Kidney epithelial cell (primary cell): ENCODE measurements at regions not wholly inside any gene's neighbourhood (a gene's known extent, or its start where the extent isn't known, plus 50 kb on each side); places are given as distances from the start of the nearest gene placed in this dataset.

ENCODE experiments used
- DNase-seq: peaks from one replicate; pipeline ENCODE4 v3.0.0-alpha.2; 2010; ENCODE audit warnings: low read depth
- H3K27me3 ChIP-seq: 2 replicates; pipeline ENCODE4 v1.6.0; 2011; ENCODE audit warnings: low read length; ENCODE audit not compliant: control insufficient read depth, insufficient read depth
- H3K36me3 ChIP-seq: 2 replicates; pipeline ENCODE4 v1.5.1; 2011; ENCODE audit warnings: low read length; ENCODE audit not compliant: control insufficient read depth, insufficient read depth
- H3K4me3 ChIP-seq: 2 replicates; pipeline ENCODE4 v1.5.1; 2011; ENCODE audit warnings: low read depth, mild to moderate bottlenecking, control low read depth, low read length
- TF ChIP-seq, protein P1 (sequence below): IDR thresholded peaks from 2 replicates; pipeline ENCODE4 v1.5.1; 2011; ENCODE audit warnings: mild to moderate bottlenecking, moderate library complexity, low read length, control low read depth, inconsistent platforms; ENCODE audit not compliant: insufficient read depth, poor library complexity, severe bottlenecking

DNA sequence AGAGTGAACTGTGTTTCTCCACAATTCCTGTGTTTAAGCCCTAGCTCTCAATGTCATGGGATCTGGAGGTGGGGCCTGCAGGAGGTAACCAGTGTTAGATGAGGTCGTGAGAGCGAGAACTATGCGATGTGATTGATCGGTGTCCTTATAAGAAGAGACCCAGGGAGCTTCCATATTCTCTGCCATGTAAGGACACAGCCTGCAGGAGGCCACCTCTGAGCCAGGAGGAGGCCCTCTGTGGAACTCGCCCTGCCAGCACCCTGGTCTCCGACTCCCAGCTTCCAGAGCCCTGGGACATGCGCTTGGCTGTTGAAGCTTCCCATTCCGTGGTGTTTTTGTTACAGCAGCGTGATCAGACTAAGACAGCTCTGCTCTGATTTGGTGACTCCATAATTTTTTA lies 255.4 kb downstream of the IRX2 start:
- TF ChIP-seq, protein P1, sequence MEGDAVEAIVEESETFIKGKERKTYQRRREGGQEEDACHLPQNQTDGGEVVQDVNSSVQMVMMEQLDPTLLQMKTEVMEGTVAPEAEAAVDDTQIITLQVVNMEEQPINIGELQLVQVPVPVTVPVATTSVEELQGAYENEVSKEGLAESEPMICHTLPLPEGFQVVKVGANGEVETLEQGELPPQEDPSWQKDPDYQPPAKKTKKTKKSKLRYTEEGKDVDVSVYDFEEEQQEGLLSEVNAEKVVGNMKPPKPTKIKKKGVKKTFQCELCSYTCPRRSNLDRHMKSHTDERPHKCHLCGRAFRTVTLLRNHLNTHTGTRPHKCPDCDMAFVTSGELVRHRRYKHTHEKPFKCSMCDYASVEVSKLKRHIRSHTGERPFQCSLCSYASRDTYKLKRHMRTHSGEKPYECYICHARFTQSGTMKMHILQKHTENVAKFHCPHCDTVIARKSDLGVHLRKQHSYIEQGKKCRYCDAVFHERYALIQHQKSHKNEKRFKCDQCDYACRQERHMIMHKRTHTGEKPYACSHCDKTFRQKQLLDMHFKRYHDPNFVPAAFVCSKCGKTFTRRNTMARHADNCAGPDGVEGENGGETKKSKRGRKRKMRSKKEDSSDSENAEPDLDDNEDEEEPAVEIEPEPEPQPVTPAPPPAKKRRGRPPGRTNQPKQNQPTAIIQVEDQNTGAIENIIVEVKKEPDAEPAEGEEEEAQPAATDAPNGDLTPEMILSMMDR, result no peak
- Histone ChIP-seq H3K27me3 (no peaks in the 10 kb centered on the region), H3K36me3 (no peaks in the 10 kb centered on the region), H3K4me3 (no peak overlapping the region)
- DNase-seq, result no peak

DNA sequence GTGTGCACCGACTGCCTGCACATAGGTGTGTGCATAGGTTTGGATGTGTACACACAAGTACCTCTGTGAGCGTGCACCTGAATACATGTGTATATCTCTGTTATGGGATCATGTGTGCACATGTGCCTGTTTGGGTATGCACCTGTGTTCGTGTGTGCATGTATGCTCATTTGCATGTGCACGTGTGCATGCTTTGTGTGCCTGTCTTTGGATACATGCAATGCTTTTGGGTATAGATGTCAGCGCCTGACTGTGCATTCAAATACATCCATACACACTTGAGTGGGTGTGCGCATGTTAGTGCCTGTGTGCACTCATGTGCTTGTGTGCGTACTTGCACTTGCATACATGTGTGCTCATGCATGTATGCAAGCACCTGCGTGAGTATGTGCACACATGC lies 258.1 kb downstream of the IRX2 start:
- Histone ChIP-seq H3K36me3 (no peaks in the 10 kb centered on the region), H3K27me3 (no peaks in the 10 kb centered on the region), H3K4me3 (no peak overlapping the region)
- no peak for DNase-seq
- TF ChIP-seq, protein P1, result no peak

DNA sequence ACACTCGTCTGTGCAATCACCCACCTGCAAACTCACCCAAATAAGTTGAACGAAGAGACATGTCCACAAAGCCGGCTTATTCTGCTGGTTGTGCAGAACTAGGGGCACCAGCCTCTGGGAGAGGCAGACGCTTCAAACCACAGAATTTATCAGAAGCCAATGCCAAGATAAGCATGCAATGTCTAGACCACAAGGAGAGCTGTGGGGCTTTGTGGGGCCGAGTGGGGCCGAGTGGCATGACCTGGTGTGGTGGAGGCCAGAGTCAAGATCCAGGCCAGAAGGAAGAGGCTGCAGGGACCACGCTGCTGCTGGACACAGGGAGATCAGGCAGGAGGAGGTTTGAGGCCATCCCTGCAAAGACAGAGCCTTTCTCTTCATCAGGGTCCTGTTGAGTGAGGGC lies 259.0 kb downstream of the IRX2 start:
- H3K36me3 ChIP-seq, result no peaks in the 10 kb centered on the region
- H3K27me3 ChIP-seq, result no peaks in the 10 kb centered on the region
- DNase-seq, result no peak
- TF ChIP-seq, protein P1, result no peak
- H3K4me3 ChIP-seq, result no peak overlapping the region

DNA sequence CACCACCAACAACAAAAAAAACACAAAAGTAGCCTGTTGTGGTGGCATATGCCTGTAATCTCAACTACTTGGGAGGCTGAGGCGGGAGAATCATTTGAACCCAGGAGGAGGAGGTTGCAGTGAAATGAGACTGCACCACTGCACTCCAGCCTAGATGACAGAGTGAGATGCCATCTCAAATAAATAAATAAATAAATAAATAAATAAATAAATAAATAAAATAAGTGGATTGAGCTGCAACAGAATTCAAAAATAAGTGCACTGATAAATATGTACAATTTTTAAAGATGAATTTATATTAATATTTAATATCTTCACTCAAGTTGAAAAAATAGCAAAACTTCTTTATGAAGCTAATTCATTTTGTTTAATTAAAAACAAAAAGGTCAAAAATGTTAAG lies 259.6 kb downstream of the IRX2 start:
- no peak for DNase-seq

DNA sequence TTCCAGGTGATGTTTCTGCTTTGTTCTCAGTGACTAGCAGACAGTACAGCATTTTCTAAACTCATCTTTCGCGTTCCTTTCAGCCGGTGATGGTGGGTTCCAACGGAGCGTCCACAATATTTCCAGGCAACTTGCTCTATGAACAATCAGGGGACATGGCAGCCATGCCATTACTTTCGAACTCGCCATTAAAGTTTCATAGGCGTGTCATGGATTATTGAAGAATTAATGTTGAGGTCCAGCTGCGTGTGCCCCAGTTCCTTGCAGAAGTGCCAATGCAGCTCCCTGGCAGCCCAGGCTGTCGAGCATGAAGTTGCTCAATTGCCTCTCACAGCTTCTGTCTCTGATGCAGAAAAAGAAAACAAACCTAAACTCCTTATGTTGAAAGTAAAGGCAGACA lies 262.2 kb downstream of the IRX2 start:
- Histone ChIP-seq H3K27me3 (no peaks in the 10 kb centered on the region), H3K4me3 (no peak overlapping the region), H3K36me3 (no peaks in the 10 kb centered on the region)
- TF ChIP-seq, protein P1, result no peak
- no peak for DNase-seq

More for the DNA sequence above, 259.6 kb downstream of the IRX2 start:
- no peaks in the 10 kb centered on the region for H3K36me3 ChIP-seq
- no peak overlapping the region for H3K4me3 ChIP-seq
- no peaks in the 10 kb centered on the region for H3K27me3 ChIP-seq
- TF ChIP-seq, protein P1, result no peak

DNA sequence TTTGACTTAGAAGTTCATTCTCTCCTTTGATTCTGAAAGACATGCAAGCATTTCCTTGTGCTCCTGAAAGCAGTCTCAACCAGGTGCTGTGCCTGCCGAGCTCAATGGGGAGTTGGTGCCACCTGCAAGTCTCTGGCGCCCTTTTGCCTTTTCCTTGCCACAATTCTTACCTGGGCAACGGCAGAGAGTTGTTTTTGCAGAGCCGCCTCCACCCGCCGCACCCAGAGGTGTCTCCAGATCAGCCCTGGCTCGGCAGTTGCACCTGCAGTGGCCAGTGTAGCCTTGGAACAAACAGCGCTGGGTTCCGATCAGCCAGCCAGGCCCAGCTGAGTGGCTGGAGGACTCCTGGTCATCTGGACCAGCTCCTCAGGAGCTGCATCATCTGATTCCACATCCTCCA lies 262.9 kb downstream of the IRX2 start:
- TF ChIP-seq, protein P1, result no peak
- H3K4me3 ChIP-seq, result no peak overlapping the region
- no peak for DNase-seq
- H3K36me3 ChIP-seq, result no peaks in the 10 kb centered on the region
- H3K27me3 ChIP-seq, result no peaks in the 10 kb centered on the region
